GM12892 (cell line): ENCODE measurements at regions not wholly inside any gene's neighbourhood (a gene's known extent, or its start where the extent isn't known, plus 50 kb on each side); places are given as distances from the start of the nearest gene placed in this dataset.

Experiments
- POLR2A ChIP-seq: IDR thresholded peaks from 2 replicates; pipeline ENCODE4 v1.6.1; 2011; ENCODE audit warnings: low read depth, low read length, control low read depth
- POLR2AphosphoS5 ChIP-seq: IDR thresholded peaks from 2 replicates; pipeline ENCODE4 v1.6.1; 2011; ENCODE audit warnings: low read depth, low read length, control low read depth
- TAF1 ChIP-seq: IDR thresholded peaks from 2 replicates; pipeline ENCODE4 v1.6.1; 2011; ENCODE audit warnings: low read depth, mild to moderate bottlenecking, control low read depth, low read length, borderline replicate concordance

GRCh38 chr3:180179562-180179961, 142.8 kb upstream of the PEX5L start:
- no peak for TF ChIP-seq POLR2A
- no peak for TF ChIP-seq POLR2AphosphoS5
- TF ChIP-seq TAF1: no peak
